Effector CD8-positive, alpha-beta T cell (primary cell): ENCODE measurements at regions not wholly inside any gene's neighbourhood (a gene's known extent, or its start where the extent isn't known, plus 50 kb on each side); places are given as distances from the start of the nearest gene placed in this dataset.

ENCODE experiments used
- DNase-seq: peaks from one replicate; lab custom pipeline; 2025; lab: John Stamatoyannopoulos, UW

DNA sequence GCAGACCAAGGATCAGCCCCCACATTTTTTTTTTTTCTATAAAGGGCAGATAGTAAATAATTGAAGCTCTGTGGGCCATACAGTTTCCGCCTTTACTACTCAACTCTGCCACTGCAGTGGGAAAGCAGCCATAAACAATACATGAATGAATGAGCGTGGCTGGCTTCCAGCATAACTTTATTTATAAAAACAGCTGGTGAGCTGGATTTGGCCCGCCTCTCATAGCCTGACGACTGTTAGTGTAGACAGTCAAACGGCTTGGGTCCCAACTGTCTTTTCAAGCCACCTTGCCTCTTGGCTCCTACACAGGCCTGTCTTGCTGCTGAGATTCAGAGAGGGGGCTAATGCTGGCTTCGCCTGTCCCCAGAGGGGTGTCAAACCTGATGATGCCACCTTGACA, 169.8 kb upstream of the GPR26 start:
- DNase-seq = no peak

DNA sequence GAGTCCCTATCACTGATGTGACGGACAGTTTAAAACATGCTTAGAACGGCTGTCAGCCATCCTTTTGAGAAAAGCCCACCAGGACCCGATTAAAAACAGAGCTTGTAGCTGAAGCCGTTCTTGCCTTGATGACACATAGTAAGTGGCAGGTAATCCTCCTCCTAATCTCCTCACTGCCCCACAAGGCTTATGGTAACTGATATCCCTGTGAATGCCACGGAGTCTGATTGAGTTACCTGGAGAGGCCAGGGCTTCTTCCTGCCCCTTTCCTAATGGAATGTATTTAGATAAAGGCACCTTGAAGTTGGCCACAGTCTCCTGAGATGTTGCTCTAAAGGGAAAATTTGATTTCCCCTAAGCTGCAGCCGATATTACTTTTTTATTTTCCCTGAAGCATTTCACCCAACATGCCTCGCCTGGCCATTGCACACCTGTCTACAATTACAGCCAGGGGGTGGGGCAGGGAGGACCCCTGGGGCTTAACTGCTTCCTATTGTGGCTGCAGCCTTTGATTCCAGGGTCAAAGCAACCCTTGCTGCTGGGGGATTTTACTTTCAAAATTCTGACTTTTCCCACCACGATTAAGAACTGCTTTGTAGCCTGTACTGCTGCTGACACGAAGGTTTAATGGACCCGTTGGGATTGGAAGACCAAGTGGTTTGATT, 169.0 kb upstream of the GPR26 start:
- DNase-seq = no peak

DNA sequence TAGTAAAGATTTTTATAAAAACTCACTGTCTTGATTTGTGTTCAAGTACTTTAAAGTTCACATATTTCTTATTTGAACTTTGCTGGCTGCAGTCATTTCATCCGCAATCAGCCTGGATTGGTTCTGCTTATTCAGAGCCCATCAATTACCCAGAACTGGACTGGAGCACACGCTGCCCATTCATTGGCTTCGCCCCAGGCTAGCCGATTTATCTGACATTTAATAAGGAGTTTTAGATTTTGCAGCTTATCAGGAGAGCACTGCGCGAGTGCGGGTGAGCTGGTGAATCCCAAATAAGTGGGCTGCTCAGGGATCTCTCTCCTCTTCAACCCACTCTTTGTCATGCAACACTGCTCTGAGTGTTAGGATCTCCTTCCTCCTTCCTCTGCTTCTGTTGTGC, 166.0 kb upstream of the GPR26 start:
- DNase-seq = no peak

DNA sequence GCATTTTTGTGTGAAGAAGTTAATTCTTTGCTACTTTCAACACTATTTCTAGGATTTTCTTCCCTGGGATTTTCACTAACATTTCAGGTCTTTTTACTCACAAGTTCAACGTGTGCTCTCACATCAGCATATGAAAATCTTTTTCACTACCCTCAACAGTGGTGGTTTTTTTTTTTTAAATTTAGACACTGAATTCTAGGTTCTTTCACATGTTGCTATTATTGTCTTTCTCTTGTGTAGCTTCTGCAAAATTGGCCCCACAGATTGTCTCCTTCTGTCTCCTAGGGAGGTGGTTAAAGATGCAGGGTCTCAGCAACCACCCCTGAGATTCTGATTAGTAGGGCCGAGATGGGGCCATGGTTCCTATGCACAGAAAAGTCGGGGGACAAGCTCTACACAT, 165.0 kb upstream of the GPR26 start:
- DNase-seq = no peak

DNA sequence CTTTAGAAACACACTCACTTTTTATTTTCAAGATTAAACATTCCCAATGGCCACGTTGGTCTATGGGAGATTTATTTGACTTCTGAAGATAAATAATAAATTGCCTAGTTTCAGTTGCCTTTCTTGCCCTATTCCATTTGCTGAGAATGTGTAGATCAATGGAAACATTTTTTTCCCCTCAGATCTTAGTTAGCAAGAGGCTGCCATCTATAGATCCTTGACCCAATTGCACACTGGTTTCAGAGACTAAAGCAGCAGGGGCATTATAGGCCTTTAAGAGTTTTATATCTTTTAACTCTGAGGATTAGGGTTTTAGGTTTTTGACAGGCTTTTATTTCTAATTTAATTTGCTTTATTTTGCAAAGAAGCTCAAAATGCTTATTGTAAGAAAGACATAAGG, 163.2 kb upstream of the GPR26 start:
- no peak for DNase-seq

DNA sequence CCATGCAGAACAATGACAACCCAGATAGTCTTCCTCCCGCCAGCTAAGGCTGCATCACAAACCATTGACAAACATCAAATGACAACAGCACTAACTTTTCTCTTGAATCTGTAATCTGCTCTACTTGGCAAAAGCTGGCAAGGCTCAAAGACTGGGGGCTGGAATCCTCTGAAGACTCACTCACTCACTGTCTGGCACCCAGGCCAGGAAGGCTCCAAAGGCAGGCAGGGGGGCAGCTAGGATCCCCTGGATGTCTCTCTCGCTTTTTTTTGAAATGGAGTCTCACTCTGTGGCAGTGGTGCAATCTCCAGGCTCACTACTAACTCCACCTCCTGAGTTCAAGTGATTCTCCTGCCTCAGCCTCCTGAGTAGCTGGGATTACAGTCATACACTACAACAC, 159.7 kb upstream of the GPR26 start:
- DNase-seq = no peak

DNA sequence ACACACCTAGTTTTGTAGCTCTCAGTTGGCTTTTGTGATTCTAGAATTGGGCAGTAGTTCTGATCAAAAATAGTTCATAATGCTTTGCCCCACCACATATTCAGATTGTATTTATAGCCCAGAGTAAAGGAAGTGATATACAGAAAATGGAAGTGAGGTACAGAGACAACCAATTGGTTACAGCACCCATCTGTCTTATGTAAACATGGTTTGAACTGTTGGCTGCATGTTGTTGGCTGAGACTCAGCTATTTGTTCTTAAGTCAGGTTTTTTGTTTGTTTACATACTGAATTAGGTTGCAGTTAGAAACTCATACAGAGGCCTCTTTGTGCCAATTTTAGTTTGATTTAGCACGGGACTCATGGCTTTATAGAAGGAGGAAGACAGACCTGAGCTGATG, 158.9 kb upstream of the GPR26 start:
- no peak for DNase-seq

DNA sequence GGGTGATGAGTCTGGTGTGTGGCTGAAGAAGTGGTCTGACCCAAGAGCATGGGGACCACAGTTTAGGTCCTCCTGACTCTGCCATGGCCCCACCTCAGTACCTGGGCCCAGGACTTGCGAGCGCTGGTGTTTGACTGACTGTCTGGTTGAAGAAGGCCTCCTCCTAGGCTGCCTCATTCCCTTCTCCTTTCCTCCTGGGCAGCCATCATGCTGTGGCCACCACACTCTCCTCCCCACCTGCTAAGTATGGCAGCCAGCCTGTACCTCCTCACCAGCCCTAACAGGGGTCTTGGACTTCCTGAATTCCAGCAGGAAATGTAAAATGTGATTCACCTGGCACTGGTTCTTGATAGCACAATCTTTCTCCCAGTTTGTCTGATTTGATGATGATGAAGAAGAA, 156.8 kb upstream of the GPR26 start:
- DNase-seq = no peak

DNA sequence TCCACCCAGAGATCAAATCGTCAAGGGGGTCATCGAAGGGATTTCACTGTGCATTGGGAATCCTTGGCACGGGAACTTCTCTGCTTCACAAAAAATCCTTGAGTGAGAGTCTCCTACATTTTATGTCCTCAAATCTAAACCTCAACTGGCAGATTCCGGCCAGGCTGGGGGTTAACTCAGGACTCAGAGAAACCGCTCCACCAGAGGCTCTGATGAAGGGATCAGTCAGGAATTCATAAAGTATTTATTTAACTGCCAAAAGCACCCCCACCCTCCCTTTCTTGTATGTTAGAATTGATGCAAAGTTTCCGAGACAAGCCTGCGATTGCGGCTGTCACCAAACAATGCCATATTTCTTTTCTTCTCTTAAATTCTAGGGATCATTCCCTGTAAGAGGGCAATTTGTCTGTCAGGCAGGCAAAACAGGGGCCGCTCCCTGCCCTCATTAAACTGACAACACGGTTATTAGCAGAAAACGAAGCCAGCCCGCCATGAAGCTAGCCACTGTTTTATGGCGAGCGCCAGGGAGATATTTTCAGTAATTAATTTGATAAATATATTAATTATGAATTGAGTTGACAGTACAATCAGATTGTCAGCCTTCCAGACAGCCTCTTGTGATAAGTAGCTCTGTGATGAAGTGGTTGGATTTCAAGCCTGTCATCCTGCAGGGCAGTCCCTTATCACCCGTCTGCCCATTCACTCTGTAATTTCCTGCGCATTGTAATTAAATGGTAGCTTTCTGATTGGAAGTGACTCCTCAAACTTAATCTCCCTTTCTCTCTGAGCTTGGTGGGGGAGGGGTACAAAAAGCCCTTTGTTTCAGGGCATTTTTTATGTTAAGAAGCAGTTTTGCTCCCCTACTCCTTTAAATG, 153.0 kb upstream of the GPR26 start:
- no peak for DNase-seq

DNA sequence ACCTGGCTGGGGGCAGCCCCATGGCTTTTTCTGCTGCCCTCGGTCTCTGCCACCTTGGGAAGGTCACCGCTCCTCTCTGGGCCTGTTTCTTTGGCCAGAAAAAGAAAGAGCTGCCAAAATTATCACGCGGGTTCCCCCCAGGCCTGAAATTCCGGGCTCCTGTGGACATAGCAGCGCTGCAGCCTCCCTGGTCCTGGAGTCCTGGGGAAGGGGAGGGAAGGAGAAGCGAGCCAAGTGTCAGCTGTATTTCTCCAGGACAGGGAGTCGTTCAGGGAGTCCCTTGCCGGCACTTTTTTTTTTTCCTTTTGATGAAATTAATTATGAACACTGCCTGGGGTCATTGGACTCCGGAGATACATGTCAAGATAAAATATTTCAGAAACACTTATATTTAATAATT, 152.3 kb upstream of the GPR26 start:
- DNase-seq = no peak

DNA sequence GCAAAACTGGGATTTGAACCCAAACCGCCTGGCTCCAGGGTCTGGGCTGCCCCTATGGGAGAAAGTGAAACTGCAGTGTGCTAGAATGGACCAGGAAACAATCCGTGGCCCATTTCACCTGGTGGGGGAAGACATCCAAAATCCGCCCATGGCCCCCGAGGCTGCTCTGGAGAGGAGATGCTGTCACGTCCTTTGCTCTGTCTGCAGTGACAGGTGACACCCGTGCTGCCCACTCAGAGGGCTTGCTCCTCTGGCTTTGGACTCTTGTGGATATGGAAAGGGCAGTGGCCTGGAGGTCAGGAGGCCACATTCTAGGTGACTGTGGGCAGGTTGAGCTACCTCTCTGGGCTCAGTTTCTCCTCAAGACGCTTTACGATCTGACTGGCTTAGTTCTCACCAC, 151.2 kb upstream of the GPR26 start:
- DNase-seq = no peak

DNA sequence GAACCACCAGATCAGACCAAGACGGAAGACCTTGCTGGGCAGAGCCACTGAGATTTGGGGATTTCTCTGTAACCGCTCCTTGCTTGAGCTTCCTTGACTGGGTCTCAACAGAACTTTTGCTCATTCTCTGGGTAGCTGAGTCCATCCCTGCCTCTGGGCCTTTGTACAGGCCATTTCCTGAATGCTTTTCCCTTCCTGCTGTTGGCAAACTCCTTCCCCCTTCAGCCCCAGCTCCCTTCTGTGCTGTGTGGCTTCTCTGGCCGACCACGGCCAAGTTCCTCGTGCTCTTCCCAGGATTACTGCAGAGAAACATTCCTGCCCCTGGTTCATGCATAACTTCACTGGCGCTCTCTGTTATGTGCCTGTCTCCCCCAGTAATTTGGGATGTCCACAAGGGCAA, 150.5 kb upstream of the GPR26 start:
- no peak for DNase-seq

DNA sequence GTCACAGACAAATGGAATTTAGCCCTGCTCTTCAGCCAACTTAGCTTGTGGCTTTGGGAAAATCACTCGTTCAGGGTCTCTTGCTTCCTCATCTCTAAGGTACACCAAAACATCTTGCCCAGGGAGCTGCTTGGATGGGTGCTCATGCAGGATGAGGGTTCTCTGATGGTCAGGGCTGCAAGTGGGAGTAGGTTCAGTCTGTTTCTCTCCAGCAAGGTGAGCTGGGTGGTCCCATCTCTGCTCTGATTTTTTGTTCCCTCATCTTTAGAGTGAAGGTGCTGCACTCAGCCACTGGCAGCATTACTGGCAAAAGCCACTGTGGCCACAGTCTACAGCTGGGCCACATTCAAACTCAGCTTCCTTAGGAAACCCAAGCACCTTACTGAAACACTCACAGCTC, 149.9 kb upstream of the GPR26 start:
- no peak for DNase-seq

DNA sequence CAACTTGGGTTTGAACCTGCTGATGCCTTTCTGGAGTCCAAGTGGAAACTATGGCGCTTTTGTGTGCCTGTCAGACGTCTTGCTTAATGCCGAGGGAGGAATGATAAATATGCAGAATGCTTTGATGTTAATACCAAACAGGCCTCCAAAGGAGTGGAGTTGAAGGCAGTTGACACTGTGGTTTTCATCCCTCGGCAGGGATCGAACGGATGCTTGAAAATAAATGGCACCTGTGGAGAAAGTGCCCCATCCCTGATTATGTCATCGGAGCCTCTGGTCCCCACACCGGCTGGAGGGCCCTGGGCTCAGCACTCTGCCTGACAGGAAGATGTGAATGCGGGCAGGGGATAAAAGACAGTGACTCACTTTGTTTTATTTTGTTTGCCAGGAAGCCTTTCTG, 148.7 kb upstream of the GPR26 start:
- no peak for DNase-seq

DNA sequence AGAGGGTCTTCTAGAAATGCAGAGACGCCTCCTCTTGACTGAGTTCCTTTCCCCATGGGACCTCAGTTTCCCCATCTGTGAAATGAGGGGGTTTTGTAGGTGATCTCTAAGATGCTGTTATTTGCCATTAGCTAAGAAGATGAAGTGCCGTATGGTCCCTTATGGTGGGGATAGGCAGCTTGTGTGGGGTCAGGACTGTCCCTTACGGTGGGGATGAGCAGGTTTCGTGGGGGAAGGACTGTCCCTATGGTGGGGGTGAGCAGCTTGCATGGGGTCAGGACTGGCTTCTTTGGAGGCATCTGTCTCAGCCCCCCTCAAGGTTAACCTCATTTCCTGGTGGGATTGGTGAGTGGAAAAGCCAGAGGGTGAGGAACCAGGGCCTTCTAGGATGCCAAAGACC, 148.3 kb upstream of the GPR26 start:
- DNase-seq = no peak

DNA sequence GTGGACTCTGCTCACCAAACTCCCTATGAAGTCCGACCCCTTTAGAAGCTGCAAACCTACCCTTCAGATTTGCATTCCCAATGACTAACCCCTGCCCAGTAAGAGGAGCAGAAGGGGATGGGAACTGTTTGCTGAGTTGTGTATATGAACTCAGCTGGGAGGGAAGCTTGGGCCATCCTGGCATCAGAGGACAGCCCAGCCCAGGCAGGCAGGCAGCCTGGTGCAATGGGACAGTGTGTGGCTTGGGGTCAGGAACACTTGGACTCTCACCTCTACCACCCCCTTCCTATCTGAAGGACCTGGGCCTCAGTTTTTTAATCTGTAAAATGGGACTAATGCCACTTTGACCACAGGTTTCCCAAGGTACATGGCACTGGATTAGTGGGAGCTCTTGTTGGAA, 147.4 kb upstream of the GPR26 start:
- no peak for DNase-seq

DNA sequence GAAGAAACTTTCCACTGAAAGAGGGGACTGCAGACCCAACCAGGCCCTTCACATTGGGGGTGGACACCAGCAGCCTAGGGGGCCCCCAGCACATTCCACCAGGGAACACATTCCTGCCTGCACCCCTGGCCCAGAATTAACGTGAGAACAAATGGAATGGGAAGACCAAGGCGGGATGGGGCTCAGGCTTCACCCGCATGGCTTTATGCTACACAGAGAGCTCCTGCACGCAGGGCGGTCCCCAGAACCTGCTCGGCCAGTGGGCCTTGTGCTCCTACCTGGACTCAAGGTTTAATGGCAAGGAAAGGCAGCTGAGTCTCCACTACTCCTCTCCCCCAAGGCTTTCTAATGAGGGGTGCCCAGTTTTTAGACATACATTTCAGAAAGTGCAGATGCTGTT, 146.3 kb upstream of the GPR26 start:
- no peak for DNase-seq

DNA sequence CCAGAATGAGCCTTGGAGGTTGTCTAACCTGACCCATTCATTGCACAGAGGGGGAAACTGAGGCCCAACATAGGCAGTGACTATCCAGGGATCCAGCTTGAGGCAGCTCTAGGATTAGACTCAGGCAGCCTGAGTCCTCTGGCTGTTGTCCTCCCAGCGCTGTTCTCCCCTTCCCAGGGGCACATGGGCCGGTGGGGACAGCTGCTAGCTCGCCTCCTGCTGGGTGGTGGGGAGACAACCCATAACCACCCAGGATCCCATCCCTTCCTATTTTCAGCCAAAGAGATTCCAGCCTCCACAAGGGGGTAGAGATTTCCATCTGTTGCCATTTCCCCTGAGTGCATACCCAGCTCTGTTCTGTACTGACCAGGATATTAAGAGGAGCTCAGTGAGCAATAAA, 145.1 kb upstream of the GPR26 start:
- DNase-seq = no peak

DNA sequence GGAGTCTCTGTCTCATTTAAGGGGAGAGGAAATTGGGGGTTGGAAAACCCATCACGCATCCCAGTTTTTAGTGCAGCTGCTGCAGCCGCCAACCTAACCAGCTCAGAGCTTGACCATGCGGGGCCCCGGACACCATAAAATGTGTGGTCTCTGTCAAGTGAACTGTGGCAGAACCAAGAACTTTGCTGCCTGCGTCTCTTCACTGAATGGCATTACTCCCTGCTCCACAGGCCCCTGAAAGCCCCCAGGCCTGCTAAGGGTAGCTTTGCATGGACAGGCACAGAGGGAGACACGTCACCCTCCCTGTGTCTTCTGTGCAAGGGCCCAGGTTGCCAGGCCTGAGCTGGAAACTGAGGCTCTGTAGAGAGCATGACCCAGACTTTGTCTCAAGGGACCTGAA, 144.6 kb upstream of the GPR26 start:
- DNase-seq = no peak

DNA sequence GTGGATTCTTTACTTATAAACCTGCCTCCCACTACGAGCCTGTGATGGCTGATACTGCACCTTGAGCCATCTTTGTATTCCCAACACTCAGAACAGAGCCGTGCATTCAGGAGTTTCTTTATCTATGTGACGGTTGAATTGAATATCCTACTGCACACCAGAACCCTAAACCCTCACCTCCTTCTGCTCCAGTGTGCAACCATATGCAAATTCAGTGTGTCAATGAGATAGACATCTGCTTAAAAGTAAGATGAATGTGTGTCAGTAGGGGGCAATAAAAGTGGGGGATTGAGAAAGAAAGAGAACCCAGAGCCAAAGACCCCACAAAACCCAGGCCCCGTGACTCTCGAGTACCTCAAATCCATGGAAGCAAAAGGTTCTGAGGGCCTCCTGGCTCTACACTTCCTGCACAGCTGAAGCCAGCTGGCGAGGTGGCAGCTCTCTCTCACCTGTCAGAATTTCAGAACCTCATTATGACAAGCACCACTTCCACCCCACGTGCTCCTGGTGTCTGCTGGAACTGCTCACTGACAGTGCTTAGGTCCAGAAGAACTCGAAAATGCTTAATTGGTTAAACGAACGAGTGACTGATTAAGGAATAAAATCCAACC, 143.3 kb upstream of the GPR26 start:
- DNase-seq = no peak

DNA sequence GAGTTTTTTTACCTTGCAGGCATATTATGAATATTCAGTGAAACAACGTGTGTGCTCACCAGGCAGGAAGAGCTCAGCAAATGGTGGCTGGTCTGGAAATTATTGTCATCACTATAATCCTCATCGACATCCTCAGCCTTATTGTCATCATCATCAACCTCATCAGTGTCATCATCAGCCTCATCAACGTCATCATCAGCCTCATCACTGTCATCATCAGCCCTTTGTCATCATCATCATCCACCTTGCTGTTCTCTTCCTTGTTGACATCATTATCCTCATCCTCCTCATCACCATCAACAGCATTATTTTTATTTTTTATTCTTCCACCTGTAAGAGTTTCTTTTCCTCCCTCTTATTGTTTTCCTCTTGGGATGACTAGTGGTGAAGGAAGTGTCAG, 142.3 kb upstream of the GPR26 start:
- no peak for DNase-seq

DNA sequence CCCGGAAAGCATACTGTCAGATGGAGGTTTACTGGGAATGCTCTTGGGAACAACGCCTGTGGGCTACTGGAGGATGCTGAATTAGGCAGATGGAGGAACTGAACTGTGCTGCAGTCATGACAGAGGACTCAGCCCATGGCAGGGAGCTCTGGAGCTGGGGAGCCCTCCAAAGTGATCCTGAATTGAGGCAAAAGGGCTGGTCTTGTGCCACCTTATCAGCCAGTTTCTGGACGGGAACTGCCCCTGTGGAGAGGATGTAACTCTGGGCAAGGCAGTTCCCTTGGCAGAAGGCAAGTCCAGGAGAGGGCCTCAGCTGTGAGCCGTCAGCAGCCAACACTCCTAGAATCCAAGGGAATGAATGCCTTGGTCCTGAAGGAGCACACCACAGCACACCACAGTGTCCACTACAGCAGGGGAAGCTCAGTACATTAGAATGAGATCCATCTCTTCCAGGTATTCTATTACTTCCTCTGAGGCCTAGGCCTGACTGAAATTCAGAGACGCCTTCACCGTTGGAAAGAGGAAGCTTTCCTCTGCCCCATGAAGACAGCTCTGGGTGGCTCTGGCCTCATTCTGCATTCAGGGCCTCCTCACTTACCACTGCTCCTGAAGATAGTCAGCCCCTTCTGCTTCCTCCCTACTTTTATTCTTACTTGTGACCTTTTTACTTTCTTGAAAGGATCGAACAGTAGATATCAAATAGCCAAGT, 139.6 kb upstream of the GPR26 start:
- DNase-seq = no peak

DNA sequence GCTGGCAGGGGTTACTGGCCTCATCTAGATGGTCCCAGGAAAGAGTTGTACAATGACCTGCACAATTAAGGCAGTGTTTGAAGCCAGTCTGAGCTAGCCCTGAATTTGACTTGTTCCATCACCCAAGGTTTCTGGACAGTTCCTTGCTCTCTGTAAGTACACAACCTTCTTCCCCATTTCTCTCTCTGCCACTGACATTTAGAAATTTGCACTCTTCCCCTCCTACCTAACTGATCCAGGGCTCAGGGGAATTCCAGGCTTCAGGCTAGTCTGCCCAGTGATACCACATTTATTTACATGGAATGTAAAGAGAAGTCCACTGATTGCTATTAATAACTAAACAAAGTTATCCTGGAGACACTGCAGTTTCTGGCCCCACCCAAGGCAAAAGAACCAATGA, 139.0 kb upstream of the GPR26 start:
- no peak for DNase-seq
